Panc1 (cell line): ENCODE measurements at regions not wholly inside any gene's neighbourhood (a gene's known extent, or its start where the extent isn't known, plus 50 kb on each side); places are given as distances from the start of the nearest gene placed in this dataset.

Source experiments
- ATAC-seq: fragments of 200-7000 bp; cut with Tn5 transposase; 2 replicates; pipeline ENCODE4 v1.9.1; 2020; ENCODE audit warnings: mild to moderate bottlenecking, moderate library complexity
- BruUV-seq: library from RNA; stranded (reverse); fragments of 400-500 nt; replicated peaks from 2 replicates; lab custom pipeline; 2021; lab: Mats Ljungman, UMichigan
- CTCF ChIA-PET: fragments of 300-600 bp; sonication (Branson Sonifier 250); formaldehyde crosslinking; loops from one replicate; lab custom pipeline; 2022; ENCODE audit warnings: antibody characterized with exemption; lab: Charles Lee
- POLR2A ChIA-PET: fragments of 300-600 bp; sonication (Branson Sonifier 250); formaldehyde crosslinking; loops from one replicate; lab custom pipeline; 2022; ENCODE audit warnings: antibody characterized with exemption; lab: Charles Lee
- DNase-seq: peaks from one replicate; pipeline ENCODE4 v3.0.0-alpha.2; 2010; ENCODE audit warnings: low read depth, low spot score
- H3K27ac ChIP-seq: 2 replicates; pipeline ENCODE4 v1.5.1; 2011; ENCODE audit warnings: mild to moderate bottlenecking, low read length, inconsistent platforms
- H3K27me3 ChIP-seq: fragments of 200-500 bp; sonication (Bioruptor generic); 2 replicates; pipeline ENCODE4 v1.6.0; 2014; ENCODE audit warnings: low read length, inconsistent platforms; ENCODE audit not compliant: control insufficient read depth, insufficient read depth
- H3K36me3 ChIP-seq: fragments of 200-500 bp; sonication (Bioruptor generic); 2 replicates; pipeline ENCODE4 v1.5.1; 2014; ENCODE audit warnings: inconsistent platforms, mild to moderate bottlenecking, low read length, moderate library complexity; ENCODE audit not compliant: control insufficient read depth, insufficient read depth
- H3K4me1 ChIP-seq: 2 replicates; pipeline ENCODE4 v1.5.1; 2011; ENCODE audit warnings: inconsistent platforms, mild to moderate bottlenecking, low read length, moderate library complexity; ENCODE audit not compliant: control insufficient read depth, insufficient read depth
- H3K4me3 ChIP-seq, 2 experiments: 2 replicates each; pipeline ENCODE4 v1.5.1; 2011 to 2012; ENCODE audit warnings: low read depth in 2 of 2, low read length in 2 of 2, mild to moderate bottlenecking in 2 of 2, inconsistent platforms in 1 of 2, moderate library complexity in 1 of 2
- H3K9me3 ChIP-seq: fragments of 200-500 bp; sonication (Bioruptor generic); 2 replicates; pipeline ENCODE4 v1.5.1; 2014; ENCODE audit warnings: low read depth, mild to moderate bottlenecking, inconsistent platforms, low read length, moderate library complexity; ENCODE audit not compliant: control insufficient read depth, insufficient read depth
- POLR2AphosphoS5 ChIP-seq: IDR thresholded peaks from 2 replicates; pipeline ENCODE4 v1.6.1; 2012; ENCODE audit warnings: mild to moderate bottlenecking, low read depth, low read length, moderate library complexity
- SIN3A ChIP-seq: IDR thresholded peaks from 2 replicates; pipeline ENCODE4 v1.6.1; 2012; ENCODE audit warnings: low read depth, mild to moderate bottlenecking, low read length, moderate library complexity, borderline replicate concordance; ENCODE audit not compliant: insufficient read depth
- TCF7L2 ChIP-seq: IDR thresholded peaks from 2 replicates; pipeline ENCODE4 v1.6.1; 2011; ENCODE audit warnings: mild to moderate bottlenecking, low read depth, low read length, inconsistent platforms
- in situ Hi-C: cut with HindIII; loops from 2 replicates; pipeline ENCODE4 v1.10.0; 2016; ENCODE audit warnings: low sequenced_read_pairs, low pct_unique_long_range_greater_than_20kb
- intact Hi-C: fragments of 100-400 bp; cut with micrococcal nuclease; formaldehyde crosslinking; loops from one replicate; pipeline ENCODE4 v1.10.0; 2022; ENCODE audit not compliant: unreplicated experiment
- TF ChIP-seq, protein P1 (sequence below): fragments of 450-650 bp; IDR thresholded peaks from 2 replicates; pipeline ENCODE4 v1.5.1; 2017; ENCODE audit warnings: mild to moderate bottlenecking
- TF ChIP-seq, protein P2 (sequence below), 2 experiments: IDR thresholded peaks; 2 replicates each; pipeline ENCODE4 v1.6.1; 2011 to 2012; ENCODE audit warnings: low read depth in 2 of 2, control low read depth in 1 of 2, low read length in 1 of 2, mild to moderate bottlenecking in 1 of 2, moderate library complexity in 1 of 2; ENCODE audit not compliant: insufficient read depth in 1 of 2

DNA sequence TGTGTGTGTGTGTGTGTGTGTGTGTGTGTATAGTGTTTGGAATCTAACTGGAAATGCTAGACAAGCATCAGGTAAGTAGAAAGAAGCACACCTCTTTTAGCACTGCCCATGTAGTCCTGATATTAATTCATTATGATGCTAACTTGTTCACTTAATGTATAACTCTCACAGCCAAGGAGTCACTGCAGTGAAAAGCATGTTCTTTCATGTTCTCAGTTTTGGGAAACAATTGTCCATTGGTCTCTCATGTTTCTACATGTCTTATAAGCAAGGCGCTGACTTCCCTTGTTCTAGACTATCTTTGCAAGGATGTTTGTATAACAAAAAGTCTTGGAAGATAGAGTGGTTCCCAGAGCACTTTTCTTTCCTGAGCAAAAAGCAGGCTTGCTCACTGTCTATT lies 148.8 kb upstream of the TNPO1 start:
- no peaks in the 10 kb centered on the region for H3K4me1 ChIP-seq
- H3K27me3 ChIP-seq: peaks cover 4% of the 10 kb centered on the region; the same call in 1 of the 2 replicates
- no peak overlapping the region for H3K4me3 ChIP-seq
- DNase-seq (no peak), ATAC-seq (no peak)
- BruUV-seq: no TSS peak
- TF ChIP-seq TCF7L2 (no peak), POLR2AphosphoS5 (no peak), SIN3A (no peak)
- TF ChIP-seq, protein P1, sequence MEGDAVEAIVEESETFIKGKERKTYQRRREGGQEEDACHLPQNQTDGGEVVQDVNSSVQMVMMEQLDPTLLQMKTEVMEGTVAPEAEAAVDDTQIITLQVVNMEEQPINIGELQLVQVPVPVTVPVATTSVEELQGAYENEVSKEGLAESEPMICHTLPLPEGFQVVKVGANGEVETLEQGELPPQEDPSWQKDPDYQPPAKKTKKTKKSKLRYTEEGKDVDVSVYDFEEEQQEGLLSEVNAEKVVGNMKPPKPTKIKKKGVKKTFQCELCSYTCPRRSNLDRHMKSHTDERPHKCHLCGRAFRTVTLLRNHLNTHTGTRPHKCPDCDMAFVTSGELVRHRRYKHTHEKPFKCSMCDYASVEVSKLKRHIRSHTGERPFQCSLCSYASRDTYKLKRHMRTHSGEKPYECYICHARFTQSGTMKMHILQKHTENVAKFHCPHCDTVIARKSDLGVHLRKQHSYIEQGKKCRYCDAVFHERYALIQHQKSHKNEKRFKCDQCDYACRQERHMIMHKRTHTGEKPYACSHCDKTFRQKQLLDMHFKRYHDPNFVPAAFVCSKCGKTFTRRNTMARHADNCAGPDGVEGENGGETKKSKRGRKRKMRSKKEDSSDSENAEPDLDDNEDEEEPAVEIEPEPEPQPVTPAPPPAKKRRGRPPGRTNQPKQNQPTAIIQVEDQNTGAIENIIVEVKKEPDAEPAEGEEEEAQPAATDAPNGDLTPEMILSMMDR: no peak
- TF ChIP-seq, protein P2, sequence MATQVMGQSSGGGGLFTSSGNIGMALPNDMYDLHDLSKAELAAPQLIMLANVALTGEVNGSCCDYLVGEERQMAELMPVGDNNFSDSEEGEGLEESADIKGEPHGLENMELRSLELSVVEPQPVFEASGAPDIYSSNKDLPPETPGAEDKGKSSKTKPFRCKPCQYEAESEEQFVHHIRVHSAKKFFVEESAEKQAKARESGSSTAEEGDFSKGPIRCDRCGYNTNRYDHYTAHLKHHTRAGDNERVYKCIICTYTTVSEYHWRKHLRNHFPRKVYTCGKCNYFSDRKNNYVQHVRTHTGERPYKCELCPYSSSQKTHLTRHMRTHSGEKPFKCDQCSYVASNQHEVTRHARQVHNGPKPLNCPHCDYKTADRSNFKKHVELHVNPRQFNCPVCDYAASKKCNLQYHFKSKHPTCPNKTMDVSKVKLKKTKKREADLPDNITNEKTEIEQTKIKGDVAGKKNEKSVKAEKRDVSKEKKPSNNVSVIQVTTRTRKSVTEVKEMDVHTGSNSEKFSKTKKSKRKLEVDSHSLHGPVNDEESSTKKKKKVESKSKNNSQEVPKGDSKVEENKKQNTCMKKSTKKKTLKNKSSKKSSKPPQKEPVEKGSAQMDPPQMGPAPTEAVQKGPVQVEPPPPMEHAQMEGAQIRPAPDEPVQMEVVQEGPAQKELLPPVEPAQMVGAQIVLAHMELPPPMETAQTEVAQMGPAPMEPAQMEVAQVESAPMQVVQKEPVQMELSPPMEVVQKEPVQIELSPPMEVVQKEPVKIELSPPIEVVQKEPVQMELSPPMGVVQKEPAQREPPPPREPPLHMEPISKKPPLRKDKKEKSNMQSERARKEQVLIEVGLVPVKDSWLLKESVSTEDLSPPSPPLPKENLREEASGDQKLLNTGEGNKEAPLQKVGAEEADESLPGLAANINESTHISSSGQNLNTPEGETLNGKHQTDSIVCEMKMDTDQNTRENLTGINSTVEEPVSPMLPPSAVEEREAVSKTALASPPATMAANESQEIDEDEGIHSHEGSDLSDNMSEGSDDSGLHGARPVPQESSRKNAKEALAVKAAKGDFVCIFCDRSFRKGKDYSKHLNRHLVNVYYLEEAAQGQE (IDR thresholded peaks at IDR 0.05; ENCODE audit: insufficient read depth in 1 of 2, low read depth in 2 of 2, low read length in 1 of 2): no peak
- in situ Hi-C loops: no loop called here
- no peaks in the 10 kb centered on the region for H3K9me3 ChIP-seq
- intact Hi-C loops: no loop called here
- H3K36me3 ChIP-seq: no peaks in the 10 kb centered on the region
- CTCF ChIA-PET: no interaction called here
- no peak overlapping the region for H3K27ac ChIP-seq
- POLR2A ChIA-PET: no interaction called here

DNA sequence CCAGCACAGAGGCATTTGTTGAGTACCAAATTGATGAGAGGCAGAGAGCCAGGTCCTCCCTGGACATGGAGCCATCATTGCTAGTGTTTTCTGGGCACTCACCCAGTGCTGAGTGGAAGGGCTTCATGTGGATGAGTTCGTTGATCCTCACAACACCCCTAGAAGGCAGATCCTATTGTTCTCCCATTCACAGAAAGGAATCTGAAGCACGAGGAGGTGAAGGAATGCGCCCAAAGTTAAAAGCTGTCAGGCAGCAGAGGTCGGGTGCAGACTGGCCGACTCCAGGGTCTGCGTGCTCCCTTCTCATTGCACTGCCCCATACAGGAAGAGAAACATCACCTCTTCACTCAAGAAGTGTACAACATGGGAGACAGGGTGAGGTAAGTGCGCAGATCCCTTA lies 153.5 kb upstream of the TNPO1 start:
- Histone ChIP-seq H3K36me3 (no peaks in the 10 kb centered on the region), H3K4me1 (no peaks in the 10 kb centered on the region), H3K27ac (no peak overlapping the region), H3K9me3 (no peaks in the 10 kb centered on the region), H3K4me3 (no peak overlapping the region), H3K27me3 (no peaks in the 10 kb centered on the region; the same call in 1 of the 2 replicates)
- ATAC-seq (no peak), DNase-seq (no peak)
- in situ Hi-C loops: no loop called here
- POLR2A ChIA-PET: no interaction called here
- no TSS peak for BruUV-seq
- TF ChIP-seq, protein P2 (IDR thresholded peaks at IDR 0.05; ENCODE audit: insufficient read depth in 1 of 2, low read depth in 2 of 2, low read length in 1 of 2): no peak
- TF ChIP-seq, protein P1: no peak
- TF ChIP-seq TCF7L2: no peak
- no peak for TF ChIP-seq POLR2AphosphoS5
- no peak for TF ChIP-seq SIN3A
- intact Hi-C loops: no loop called here
- CTCF ChIA-PET: no interaction called here
